NCI-H2107 treated with DMSO at 0.1 percent for 48 hours (cell line): ENCODE measurements at regions not wholly inside any gene's neighbourhood (a gene's known extent, or its start where the extent isn't known, plus 50 kb on each side); places are given as distances from the start of the nearest gene placed in this dataset.
"Not testable (repeated sequence)": the region's sequence is repeated elsewhere in the genome, so short reads cannot be mapped to it uniquely, and the experiment has no call there.

Experiments
- DNase-seq: peaks from one replicate; lab custom pipeline; 2025; ENCODE audit not compliant: unreplicated experiment; lab: John Stamatoyannopoulos, UW

DNA sequence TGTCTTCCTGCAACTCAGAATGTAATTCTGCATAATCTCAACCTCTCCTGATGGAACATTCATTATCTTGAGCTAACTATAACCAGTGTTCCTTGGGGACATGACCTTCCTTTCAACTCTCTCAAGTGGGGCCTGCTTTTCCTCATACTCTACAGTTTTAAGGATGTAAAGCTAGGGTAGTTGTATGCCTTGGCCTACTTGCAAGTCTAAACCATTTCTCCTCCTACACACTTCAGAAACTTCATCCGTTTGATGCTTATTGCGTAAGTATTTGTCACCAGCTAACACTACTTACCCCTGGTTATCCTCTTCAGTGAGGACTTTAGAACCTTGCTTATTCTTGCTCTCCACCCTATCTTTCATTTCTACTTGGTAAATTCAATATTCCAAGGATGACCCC lies 548.9 kb downstream of the HINT1 start:
- DNase-seq = no peak

GRCh38 chr5:130605234-130605633 lies 559.8 kb downstream of the HINT1 start:
- DNase-seq = no peak

DNA sequence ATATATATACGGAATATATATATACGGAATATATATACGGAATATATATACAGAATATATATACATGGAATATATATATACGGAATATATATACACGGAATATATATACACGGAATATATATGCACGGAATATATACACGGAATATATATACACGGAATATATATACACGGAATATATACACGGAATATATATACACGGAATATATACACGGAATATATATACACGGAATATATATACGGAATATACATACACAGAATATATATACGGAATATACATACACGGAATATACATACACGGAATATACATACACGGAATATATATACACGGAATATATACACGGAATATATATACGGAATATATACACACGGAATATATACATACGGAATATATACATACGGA lies 568.4 kb downstream of the HINT1 start:
- DNase-seq = not testable (repeated sequence)

DNA sequence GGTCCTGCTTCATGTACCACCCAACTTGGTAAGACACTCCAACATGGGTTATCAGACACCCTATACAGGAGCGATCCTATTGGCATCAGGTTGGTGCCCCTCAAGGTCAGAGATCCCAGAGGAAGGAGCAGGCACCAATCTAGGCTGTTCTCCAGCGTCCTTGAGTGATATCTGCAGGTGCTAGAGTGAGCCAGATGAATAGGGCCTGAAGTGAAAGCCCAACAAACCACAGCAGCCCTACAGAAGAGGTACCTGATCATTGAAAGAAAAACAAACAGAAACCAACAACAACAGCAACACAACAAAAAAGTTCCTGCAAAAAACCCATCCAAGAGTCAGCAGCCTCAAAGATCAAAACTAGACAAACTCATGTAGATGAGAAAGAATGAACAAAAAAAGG lies 584.8 kb downstream of the HINT1 start:
- no peak for DNase-seq

DNA sequence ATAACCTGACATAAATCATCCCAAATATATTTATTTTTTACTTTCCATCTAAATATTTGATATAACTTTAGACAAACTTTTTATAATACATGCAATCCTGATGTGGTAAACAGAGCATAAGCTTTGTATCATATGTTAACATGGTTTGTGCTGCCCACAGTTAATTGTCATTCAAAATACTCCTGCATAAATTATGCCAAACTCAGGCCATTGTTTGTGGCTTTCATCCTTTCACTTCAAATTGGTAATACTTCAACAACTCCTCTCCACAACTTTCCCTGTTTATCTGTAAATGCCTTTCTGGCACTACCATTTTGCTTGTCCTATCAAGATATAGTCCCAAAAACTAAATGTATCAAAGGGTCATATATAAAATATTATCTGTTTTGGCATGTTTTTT lies 586.7 kb downstream of the HINT1 start:
- no peak for DNase-seq

- DNase-seq = no peak
Observed at GRCh38 chr5:130571076-130571475, 594.0 kb downstream of the HINT1 start.

DNA sequence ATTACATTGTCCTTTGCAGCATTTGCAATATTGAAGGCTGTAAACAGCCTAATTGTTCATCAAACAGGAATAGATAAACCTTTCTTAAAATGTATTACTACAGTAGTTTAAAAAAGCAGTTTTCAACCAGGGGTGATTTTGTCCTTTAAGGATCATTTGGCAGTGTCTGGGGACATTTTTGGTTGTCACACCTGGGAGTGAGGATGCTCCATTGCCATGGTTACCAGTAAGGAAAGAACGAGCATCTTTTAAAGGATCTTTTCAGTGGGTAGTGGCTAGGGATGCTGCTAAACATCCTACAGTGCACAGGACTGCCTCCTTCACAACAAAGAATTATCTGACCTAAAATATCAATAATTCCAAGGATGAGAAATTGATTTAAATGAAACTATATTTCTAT lies 596.3 kb downstream of the HINT1 start:
- no peak for DNase-seq

- DNase-seq = no peak
Observed at GRCh38 chr5:130555429-130555828, 609.6 kb downstream of the HINT1 start.

GRCh38 chr5:130550562-130550928 lies 614.5 kb downstream of the HINT1 start:
- DNase-seq = no peak

GRCh38 chr5:130549884-130550561 lies 615.0 kb downstream of the HINT1 start:
- DNase-seq = no peak

GRCh38 chr5:130546211-130546610 lies 618.8 kb downstream of the HINT1 start:
- DNase-seq = no peak

GRCh38 chr5:130545291-130545690 lies 619.8 kb downstream of the HINT1 start:
- DNase-seq = no peak

DNA sequence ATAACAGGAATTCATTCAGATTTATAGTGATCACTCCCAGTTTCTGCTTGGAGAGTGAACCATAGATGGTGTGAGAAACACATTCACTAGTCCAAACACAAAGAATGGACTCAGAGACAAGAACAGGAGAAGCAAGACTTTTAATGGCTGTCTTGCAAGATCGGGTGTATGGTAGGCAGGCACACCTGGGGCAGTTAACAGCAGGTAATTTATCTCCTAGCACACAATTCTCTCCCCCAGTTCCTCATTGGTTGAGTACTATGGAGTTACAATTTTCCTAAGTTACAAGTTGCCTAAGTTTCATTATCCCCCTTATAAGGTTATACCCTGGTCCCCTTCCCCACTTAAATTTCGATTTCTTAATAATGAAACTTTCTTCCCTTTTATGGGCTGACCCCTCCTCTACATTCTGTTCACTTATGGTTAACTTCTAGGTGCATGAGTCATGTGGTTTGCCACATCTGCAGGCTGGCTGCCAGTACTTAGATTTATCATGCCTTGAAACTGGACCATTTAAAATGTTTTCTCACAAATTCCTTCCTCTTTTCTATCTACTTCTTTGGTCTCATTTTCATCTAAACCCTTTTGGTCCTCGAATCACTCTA lies 623.3 kb downstream of the HINT1 start:
- DNase-seq = no peak

GRCh38 chr5:130536691-130537090 lies 628.4 kb downstream of the HINT1 start:
- DNase-seq = no peak

GRCh38 chr5:130532786-130533185 lies 628.5 kb downstream of the CHSY3 start:
- DNase-seq = no peak

DNA sequence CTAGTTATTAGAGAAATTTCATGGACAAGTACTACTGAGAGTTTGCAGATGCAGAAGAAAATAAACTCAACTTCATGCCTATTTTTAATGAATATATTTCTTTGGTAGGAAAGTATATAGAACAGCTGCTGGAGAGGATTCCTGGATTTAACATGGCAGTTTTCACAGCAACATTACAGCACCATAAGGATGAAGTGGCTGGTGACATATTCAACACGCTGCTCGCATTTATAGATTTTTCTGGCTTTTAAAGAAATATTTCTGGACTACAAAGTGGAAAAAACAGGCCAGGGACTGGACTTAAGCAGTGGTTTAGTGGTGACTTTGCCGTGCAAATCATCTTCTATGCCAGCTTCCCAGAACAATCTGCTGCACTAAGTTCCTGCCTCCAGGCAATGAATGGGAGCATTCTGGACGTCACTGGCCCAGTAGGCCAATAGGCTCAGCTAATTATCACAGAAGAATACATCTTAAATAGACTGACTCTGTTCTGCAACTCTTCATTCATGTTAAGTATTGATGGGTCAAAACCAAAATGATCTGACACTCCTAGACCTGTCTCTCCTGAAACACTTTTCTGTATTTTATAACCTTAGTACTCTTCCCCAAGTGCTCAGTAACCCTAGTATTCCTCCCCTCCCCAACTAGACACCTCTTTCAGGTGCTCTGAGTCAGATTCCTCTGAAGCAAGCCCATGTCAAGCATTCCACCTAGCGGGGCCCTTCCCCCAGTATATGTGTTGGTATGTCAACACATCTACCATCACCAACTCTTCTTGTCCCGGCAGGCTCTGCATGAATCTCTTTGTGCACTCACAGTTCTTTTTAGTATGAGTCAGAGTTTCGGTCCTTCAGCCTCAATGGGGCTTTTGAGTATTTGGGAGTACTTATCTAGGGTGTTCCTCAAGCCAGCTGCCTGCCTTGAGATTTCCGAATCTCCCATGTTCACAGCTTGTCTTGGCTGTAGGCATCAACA lies 625.5 kb downstream of the CHSY3 start:
- DNase-seq = no peak

GRCh38 chr5:130529111-130529510 lies 624.8 kb downstream of the CHSY3 start:
- DNase-seq = no peak

GRCh38 chr5:130528474-130528873 lies 624.2 kb downstream of the CHSY3 start:
- DNase-seq = no peak

- no peak for DNase-seq
Observed at GRCh38 chr5:130526708-130527107, 622.4 kb downstream of the CHSY3 start.

DNA sequence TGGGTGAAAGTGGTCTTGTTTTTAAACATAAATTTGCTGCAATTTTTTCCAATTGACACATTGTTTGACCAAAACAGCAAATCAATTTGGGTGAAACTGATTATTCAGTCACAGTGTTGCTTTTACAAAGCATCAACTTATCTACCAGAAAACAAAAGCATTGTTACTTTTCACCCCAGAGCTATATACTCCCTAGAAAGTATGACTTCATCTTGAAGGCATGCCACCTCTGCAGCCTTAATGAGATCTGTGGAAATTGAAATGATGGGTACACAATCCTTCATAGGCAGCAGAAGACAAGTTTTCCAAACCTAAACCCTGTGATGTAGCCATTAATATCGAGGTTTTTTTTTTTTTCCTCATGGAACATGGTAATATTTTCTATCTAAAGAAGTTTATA lies 615.9 kb downstream of the CHSY3 start:
- no peak for DNase-seq

DNA sequence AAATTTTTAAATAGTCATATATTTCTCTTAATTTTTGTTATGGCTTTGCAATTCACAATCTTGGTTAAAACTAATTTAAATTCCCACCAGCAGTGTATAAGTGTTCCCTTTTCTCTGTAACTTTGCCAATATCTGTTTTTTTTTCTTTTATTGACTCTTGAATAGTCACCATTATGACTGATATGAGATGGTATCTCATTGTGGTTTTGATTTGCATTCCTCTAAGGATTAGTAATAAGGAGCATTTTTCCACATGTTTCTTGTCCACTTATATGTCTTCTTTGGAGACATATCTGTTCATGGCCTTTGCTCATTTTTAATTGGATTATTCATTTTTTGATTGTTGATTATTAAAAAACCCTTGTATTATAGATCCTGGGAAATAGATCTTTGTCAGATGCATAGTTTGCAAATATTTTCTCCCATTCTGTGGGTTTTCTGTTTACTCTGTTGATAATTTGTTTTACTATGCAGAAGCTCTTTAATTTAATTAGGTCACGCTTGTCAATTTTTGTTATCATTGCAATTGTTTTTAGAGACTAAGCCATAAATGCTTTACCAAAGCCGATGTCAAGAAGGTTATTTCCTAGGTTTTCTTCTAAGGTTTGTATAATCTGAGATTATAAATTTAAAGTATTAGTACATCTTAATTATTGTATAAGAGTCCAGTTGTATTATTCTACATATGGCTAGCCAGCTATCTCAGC lies 610.9 kb downstream of the CHSY3 start:
- DNase-seq = no peak
